ENCODE measurements at regions not wholly inside any gene's neighbourhood (a gene's known extent, or its start where the extent isn't known, plus 50 kb on each side); places are given as distances from the start of the nearest gene placed in this dataset.

GRCh38 chr6:105794870-105795269 is 291.3 kb upstream of the PRDM1 start:
- DNase-seq (ENCODE audit: low read depth in 2 of 2) = no peak

DNA sequence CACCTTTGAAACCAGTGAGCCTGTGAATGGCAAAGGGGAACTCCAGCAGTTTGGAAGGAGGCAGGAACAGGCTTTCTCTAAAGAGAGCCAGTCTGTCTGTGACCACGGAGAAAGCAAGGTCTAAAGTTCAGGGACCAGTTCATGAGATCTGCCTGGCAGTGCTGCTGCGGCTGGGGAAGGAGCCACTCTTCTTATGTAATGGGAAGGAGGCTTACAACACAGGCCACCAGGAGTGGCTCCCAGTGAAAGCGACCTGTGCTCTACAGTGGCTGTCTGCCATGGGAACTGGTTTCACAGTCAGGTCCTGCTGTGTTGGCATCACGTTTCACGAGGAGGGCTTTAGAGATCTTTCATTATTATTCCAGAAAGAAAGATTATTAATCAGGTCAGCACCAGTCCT is 291.9 kb upstream of the PRDM1 start:
- DNase-seq (ENCODE audit: low read depth in 2 of 2) = no peak

DNA sequence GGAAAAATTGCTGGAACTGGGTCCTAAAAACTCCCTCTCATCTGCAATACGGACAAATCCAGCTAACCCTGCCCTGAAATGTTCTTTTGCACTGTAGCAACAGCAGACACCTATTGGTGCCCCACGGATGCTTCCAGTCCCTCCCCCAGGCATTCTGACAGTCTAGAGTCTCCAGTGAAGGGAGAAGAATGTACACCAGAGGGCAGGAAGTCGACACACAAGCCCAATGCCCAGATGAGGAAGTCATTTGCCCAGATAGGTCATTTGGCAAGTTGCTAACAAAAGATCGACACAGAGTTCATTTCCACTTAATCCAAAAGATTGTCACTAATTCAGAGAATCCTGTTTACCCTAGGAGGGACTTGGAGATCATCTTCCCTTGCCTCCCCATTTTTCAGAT is 293.0 kb upstream of the PRDM1 start:
- DNase-seq (ENCODE audit: low read depth in 2 of 2) = peak in 1 of 2 donors; percentile 12

GRCh38 chr6:105791583-105792318 is 294.4 kb upstream of the PRDM1 start:
- DNase-seq (ENCODE audit: low read depth in 2 of 2) = no peak

- DNase-seq (ENCODE audit: low read depth in 2 of 2) = no peak
Observed at GRCh38 chr6:105791179-105791578, 295.0 kb upstream of the PRDM1 start.

DNA sequence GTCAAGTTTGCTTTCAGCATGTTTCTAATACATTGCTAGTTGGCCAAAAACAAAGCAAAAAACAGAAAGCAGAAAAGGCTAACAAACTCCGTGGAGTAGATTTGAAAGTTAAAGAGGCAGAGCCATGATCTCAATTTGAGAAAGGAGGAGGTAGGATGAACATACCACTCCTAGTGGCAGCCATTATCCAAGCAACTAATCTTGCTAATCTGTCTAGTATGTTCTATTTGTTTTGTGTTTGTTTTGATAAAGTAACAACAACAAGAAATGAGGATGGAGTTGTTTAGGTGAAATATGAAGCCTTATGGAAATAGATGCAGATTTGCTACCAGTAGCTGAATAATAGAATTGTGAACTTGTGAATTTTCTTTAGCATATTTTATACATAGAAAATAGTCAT is 295.5 kb upstream of the PRDM1 start:
- DNase-seq (ENCODE audit: low read depth in 2 of 2) = no peak

DNA sequence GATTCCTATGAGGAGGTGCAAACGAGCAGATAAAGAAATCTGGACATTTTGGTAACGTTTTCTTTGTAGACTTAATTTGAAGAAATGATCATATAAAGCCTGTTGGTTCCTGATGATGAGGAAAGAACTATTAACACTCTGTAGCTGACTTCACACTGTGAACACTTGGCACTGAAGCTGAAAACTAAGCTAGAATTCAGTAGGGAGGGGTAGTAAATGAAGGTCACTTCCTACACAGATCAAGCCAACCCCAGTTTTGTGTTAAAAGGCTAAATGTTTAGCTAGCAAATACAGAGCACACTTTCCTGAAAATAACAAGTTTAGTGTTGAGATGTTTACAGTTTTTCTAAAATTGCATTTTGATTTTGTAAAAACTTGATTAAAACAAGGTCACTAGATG is 296.2 kb upstream of the PRDM1 start:
- DNase-seq (ENCODE audit: low read depth in 2 of 2) = no peak

GRCh38 chr6:105787747-105788146 is 298.4 kb upstream of the PRDM1 start:
- DNase-seq (ENCODE audit: low read depth in 2 of 2) = no peak

GRCh38 chr6:105786890-105787655 is 299.1 kb upstream of the PRDM1 start:
- no peak for DNase-seq (ENCODE audit: low read depth in 2 of 2)

DNA sequence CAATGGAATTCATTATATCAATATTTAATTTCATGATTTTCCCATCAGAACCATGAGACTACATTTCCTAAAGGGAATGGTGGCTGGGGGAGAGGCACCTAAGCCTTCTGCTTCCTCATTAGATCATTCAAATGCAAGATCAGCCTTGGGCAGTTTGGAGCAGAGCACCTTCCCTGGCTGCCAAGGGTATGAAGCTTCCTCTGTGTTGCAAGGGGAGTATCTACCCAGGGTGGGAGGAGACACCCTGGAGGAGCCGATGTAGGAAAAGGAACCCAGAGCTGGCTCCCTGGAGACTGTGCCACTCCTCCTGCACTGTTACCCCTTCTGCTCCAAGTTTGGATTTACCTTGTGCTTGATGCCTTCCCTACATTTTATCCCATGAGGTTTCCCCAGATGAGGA is 299.7 kb upstream of the PRDM1 start:
- DNase-seq (ENCODE audit: low read depth in 2 of 2) = no peak

GRCh38 chr6:105785066-105785811 is 300.9 kb upstream of the PRDM1 start:
- DNase-seq (ENCODE audit: low read depth in 2 of 2) = no peak

GRCh38 chr6:105784179-105784578 is 302.0 kb upstream of the PRDM1 start:
- no peak for DNase-seq (ENCODE audit: low read depth in 2 of 2)

DNA sequence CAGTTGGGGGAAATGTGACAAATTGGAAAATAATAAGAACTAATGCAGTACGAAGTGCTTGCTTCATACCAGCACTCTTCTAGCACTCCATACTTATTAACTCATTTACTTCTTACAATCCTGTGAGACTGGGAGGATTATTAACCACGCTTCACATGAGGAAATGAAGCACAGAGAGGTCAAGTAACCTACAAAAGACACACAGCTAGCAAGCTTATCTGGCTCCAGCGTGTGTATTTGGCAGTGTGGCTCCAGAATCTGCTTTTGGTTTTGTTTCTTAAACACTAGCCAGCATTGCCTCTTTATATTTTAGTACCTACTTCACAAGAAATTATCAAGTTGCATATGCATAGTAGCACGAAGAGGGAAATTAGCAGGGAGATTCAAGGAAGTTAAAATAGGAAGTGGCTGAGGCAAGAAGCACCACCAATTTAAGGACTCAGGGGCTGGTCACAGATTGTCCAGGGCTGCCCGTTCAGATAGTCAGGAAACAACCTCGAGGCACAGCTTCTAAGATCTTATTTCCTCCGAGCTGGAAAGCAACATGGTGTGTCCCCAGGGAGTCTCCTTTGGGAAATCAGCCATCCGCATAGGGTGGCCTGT is 302.7 kb upstream of the PRDM1 start:
- no peak for DNase-seq (ENCODE audit: low read depth in 2 of 2)

GRCh38 chr6:105781915-105782314 is 304.2 kb upstream of the PRDM1 start:
- no peak for DNase-seq (ENCODE audit: low read depth in 2 of 2)

DNA sequence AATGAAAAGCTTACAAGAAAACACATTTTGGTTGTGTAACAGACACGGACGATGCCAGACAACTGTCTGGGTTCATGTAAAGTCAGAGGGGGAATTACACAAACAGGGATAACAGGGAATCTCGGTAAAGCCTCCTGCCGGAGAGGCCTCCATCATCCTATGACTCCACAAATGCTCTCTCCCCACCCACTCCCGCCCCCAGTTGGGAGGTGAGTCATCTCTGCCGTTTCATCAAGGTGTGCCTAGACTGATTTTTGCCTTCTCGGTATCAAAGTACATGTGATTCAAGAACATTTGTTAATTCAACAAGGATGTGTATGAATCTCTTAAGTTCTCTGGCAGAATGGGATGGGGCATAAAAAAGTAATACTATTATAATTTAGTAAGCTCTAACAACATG is 304.9 kb upstream of the PRDM1 start:
- no peak for DNase-seq (ENCODE audit: low read depth in 2 of 2)

- no peak for DNase-seq (ENCODE audit: low read depth in 2 of 2)
Observed at GRCh38 chr6:105780146-105780860, 305.8 kb upstream of the PRDM1 start.

DNA sequence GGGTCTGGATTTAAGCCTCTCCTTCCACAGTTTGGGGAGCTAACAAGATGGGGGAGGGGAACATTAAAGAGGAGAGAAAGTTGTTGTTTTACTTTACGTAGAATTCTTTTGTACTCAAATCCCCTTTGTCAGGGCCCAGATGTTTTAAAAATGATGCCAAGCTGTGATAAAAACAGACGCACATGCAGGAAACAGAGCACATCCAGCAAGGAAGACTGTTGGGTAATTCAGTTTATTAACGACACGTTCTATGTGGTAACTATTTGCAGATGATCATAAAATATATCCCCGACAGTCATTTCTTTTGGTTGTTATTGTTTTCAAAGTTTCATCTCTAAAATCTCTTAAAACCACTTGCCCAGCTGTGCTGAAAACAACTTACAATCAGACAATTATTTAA is 307.0 kb upstream of the PRDM1 start:
- no peak for DNase-seq (ENCODE audit: low read depth in 2 of 2)

DNA sequence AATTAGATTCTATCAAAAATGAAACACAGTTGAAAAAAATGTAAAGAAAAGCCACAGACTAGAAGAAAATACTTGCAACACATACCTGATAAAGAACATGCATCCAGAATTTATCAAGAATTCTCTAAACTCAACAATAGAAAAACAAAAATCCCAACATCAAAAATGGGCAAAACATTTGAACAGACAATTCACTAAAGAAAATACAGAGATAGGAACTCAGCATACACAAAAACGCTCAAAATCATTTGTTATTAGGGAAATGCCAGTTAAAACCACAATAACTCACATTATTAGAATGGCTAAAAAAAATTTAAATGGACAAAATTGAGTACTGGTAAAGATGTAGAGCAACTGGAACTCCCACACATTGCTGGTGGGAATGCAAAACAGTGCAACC is 311.0 kb upstream of the PRDM1 start:
- no peak for DNase-seq (ENCODE audit: low read depth in 2 of 2)

GRCh38 chr6:105774247-105774646 is 311.9 kb upstream of the PRDM1 start:
- DNase-seq (ENCODE audit: low read depth in 2 of 2) = no peak

GRCh38 chr6:105771313-105771970 is 314.7 kb upstream of the PRDM1 start:
- DNase-seq (ENCODE audit: low read depth in 2 of 2) = no peak

- DNase-seq (ENCODE audit: low read depth in 2 of 2) = no peak
Observed at GRCh38 chr6:105769987-105770386, 316.1 kb upstream of the PRDM1 start.

All from lung microvascular endothelial cell (primary cell).